CD14-positive monocyte (primary cell): ENCODE measurements at regions not wholly inside any gene's neighbourhood (a gene's known extent, or its start where the extent isn't known, plus 50 kb on each side); places are given as distances from the start of the nearest gene placed in this dataset.

Source experiments
- DNase-seq, 3 donors: peaks; one replicate each; pipeline ENCODE4 v3.0.0-alpha.2; 2011 to 2022
- H2AFZ ChIP-seq: 2 replicates; pipeline ENCODE4 v1.6.0; 2012; ENCODE audit warnings: mild to moderate bottlenecking, low read depth, low read length, inconsistent platforms; ENCODE audit not compliant: insufficient read depth, poor library complexity, severe bottlenecking
- H3K27ac ChIP-seq, 2 donors: 1 replicate in 1 of 2; 2 replicates in 1 of 2; pipeline ENCODE4 v1.5.1; 2012 to 2013; ENCODE audit warnings: low read length in 2 of 2, control low read depth in 1 of 2, inconsistent platforms in 1 of 2, low read depth in 1 of 2, mild to moderate bottlenecking in 1 of 2
- H3K27me3 ChIP-seq, 2 donors: one replicate each; pipeline versions ENCODE4 v1.6.0 to v1.6.1; 2011 to 2013; ENCODE audit warnings: low read length in 2 of 2; ENCODE audit not compliant: control insufficient read depth in 2 of 2, insufficient read depth in 2 of 2
- H3K36me3 ChIP-seq, 2 donors: replicated peaks in 1 of 2; 1 replicate in 1 of 2; 2 replicates in 1 of 2; pipeline versions ENCODE4 v1.5.1 to v1.6.1; 2012 to 2013; ENCODE audit warnings: low read length in 2 of 2, control low read depth in 1 of 2, inconsistent platforms in 1 of 2, mild to moderate bottlenecking in 1 of 2; ENCODE audit not compliant: insufficient read depth in 2 of 2, control insufficient read depth in 1 of 2
- H3K4me1 ChIP-seq, 2 donors: 1 replicate in 1 of 2; 2 replicates in 1 of 2; pipeline versions ENCODE4 v1.5.1 to v1.6.1; 2012 to 2013; ENCODE audit warnings: low read length in 2 of 2, control low read depth in 1 of 2, inconsistent platforms in 1 of 2, mild to moderate bottlenecking in 1 of 2, moderate library complexity in 1 of 2; ENCODE audit not compliant: insufficient read depth in 2 of 2, control insufficient read depth in 1 of 2
- H3K4me2 ChIP-seq: replicated peaks from 2 replicates; pipeline ENCODE3; 2012; ENCODE audit warnings: low read length, moderate library complexity, mild to moderate bottlenecking; ENCODE audit not compliant: poor library complexity, severe bottlenecking; ENCODE audit errors: extremely low read depth
- H3K4me3 ChIP-seq, 3 experiments: fragments of 200-600 bp in 1 of 3; sonication (generic) in 1 of 3; replicated peaks in 1 of 3; 1 replicate in 2 of 3; 2 replicates in 1 of 3; pipeline ENCODE4 v1.5.1; 2011 to 2013; ENCODE audit warnings: low read length in 3 of 3, mild to moderate bottlenecking in 3 of 3, control low read depth in 2 of 3, low read depth in 2 of 3, inconsistent platforms in 1 of 3, moderate library complexity in 1 of 3
- H3K79me2 ChIP-seq: 2 replicates; pipeline ENCODE4 v1.6.0; 2012; ENCODE audit warnings: mild to moderate bottlenecking, control low read depth, inconsistent platforms, low read length, moderate library complexity; ENCODE audit not compliant: insufficient read depth
- H3K9ac ChIP-seq: 2 replicates; pipeline ENCODE4 v1.6.0; 2017; ENCODE audit warnings: low read length, mild to moderate bottlenecking; ENCODE audit not compliant: insufficient read depth, poor library complexity, severe bottlenecking
- H3K9me3 ChIP-seq, 2 donors: replicated peaks in 1 of 2; 1 replicate in 1 of 2; 2 replicates in 1 of 2; pipeline versions ENCODE4 v1.5.1 to v1.6.1; 2012 to 2013; ENCODE audit warnings: low read length in 2 of 2, control low read depth in 1 of 2; ENCODE audit not compliant: control insufficient read depth in 1 of 2, insufficient read depth in 1 of 2
- H4K20me1 ChIP-seq: 2 replicates; pipeline ENCODE4 v1.6.0; 2012; ENCODE audit warnings: mild to moderate bottlenecking, low read length, control low read depth, moderate library complexity; ENCODE audit not compliant: insufficient read depth
- H3K27ac Mint-ChIP-seq, 7 donors: one replicate each; pipeline ENCODE4 v1.8.0; 2020; ENCODE audit warnings: mild to moderate bottlenecking in 7 of 7, mixed read lengths in 7 of 7, moderate library complexity in 6 of 7, inconsistent platforms in 2 of 7
- H3K27me3 Mint-ChIP-seq, 3 donors: one replicate each; pipeline ENCODE4 v1.8.0; 2021 to 2022; ENCODE audit warnings: low read depth in 3 of 3, mild to moderate bottlenecking in 3 of 3, mixed read lengths in 3 of 3, moderate library complexity in 3 of 3, inconsistent platforms in 1 of 3
- H3K36me3 Mint-ChIP-seq, 2 donors: one replicate each; pipeline ENCODE4 v1.8.0; 2020; ENCODE audit warnings: mixed read lengths in 2 of 2, inconsistent platforms in 1 of 2, mild to moderate bottlenecking in 1 of 2
- H3K4me1 Mint-ChIP-seq: one replicate; pipeline ENCODE4 v1.8.0; 2020; ENCODE audit warnings: mild to moderate bottlenecking, mixed read lengths
- H3K4me3 Mint-ChIP-seq, 2 donors: one replicate each; pipeline ENCODE4 v1.8.0; 2020; ENCODE audit warnings: mild to moderate bottlenecking in 2 of 2, mixed read lengths in 2 of 2, moderate library complexity in 1 of 2
- H3K9me3 Mint-ChIP-seq, 7 donors: one replicate each; pipeline ENCODE4 v1.8.0; 2020 to 2022; ENCODE audit warnings: mixed read lengths in 7 of 7, mild to moderate bottlenecking in 6 of 7, moderate library complexity in 6 of 7, inconsistent platforms in 2 of 7
- CTCF ChIP-seq: fragments of 200-600 bp; IDR thresholded peaks from one replicate; pipeline ENCODE4 v1.8.0; 2022; ENCODE audit warnings: antibody characterized with exemption, mild to moderate bottlenecking
- WGBS: methylation state at CpG from one replicate; pipeline ENCODE4 v1.1.5; 2013; ENCODE audit warnings: missing lambda C conversion rate; ENCODE audit not compliant: insufficient coverage; 5-methylcytosine and 5-hydroxymethylcytosine counted together
- intact Hi-C, 2 donors: fragments of 100-400 bp; cut with micrococcal nuclease; formaldehyde crosslinking; loops; one replicate each; pipeline versions ENCODE4 v1.15.0 to v1.15.1; 2023

- Mint-ChIP-seq H3K4me3 (no peak overlapping the region), H3K4me1 (no peaks in the 10 kb centered on the region), H3K27ac (no peak overlapping the region), H3K27me3 (no peaks in the 10 kb centered on the region), H3K36me3 (no peaks in the 10 kb centered on the region), H3K9me3 (peaks cover 0 to 2% (median 0%) of the 10 kb centered on the region in 7 donors)
- Histone ChIP-seq H3K27me3 (no peaks in the 10 kb centered on the region), H3K4me3 (no peak overlapping the region), H3K27ac (no peak overlapping the region), H3K4me2 (no peak overlapping the region), H3K4me1 (no peaks in the 10 kb centered on the region), H3K9ac (no peak overlapping the region), H3K36me3 (no peaks in the 10 kb centered on the region), H4K20me1 (no peaks in the 10 kb centered on the region), H2AFZ (no peak overlapping the region), H3K79me2 (no peaks in the 10 kb centered on the region), H3K9me3 (no peaks in the 10 kb centered on the region)
- no CpG with 5 or more reads among the region's 4 CpGs for WGBS
- DNase-seq: no peak
- no peak for TF ChIP-seq CTCF
- intact Hi-C loops: no loop called here
Measured at GRCh38 chr1:168843401-168843800, 114.4 kb upstream of the DPT start.

DNA sequence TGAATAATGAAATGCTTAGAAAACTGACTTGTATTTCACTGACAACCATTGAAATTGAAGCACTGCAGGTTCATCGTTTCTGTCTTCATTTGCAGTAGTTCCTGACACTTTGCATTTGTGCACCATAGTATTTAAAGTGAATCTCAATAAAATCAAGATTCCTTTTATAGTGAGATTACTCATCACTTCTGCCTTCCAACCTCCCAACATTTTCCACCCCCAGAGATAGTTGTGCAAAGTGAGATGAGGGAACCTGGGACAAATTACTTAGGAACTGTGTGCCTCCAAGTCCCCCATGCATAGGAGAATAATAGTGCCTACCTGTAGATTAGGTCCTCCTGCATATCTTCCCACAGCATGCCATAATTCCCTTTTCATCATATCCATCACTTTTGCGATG lies 114.9 kb upstream of the DPT start:
- Histone ChIP-seq H3K36me3 (no peaks in the 10 kb centered on the region), H2AFZ (no peak overlapping the region), H3K27me3 (no peaks in the 10 kb centered on the region), H3K4me1 (no peaks in the 10 kb centered on the region), H3K9me3 (no peaks in the 10 kb centered on the region), H4K20me1 (no peaks in the 10 kb centered on the region), H3K4me2 (no peak overlapping the region), H3K4me3 (no peak overlapping the region), H3K79me2 (no peaks in the 10 kb centered on the region), H3K27ac (no peak overlapping the region), H3K9ac (no peak overlapping the region)
- H3K36me3 Mint-ChIP-seq: no peaks in the 10 kb centered on the region
- no CpG with 5 or more reads among the region's 2 CpGs for WGBS
- H3K27ac Mint-ChIP-seq: no peak overlapping the region
- no peaks in the 10 kb centered on the region for H3K4me1 Mint-ChIP-seq
- intact Hi-C loops: no loop called here
- H3K9me3 Mint-ChIP-seq: peaks cover 0 to 2% (median 0%) of the 10 kb centered on the region in 7 donors
- TF ChIP-seq CTCF: no peak
- DNase-seq: no peak
- H3K4me3 Mint-ChIP-seq: no peak overlapping the region
- no peaks in the 10 kb centered on the region for H3K27me3 Mint-ChIP-seq
